ENCODE measurements at regions not wholly inside any gene's neighbourhood (a gene's known extent, or its start where the extent isn't known, plus 50 kb on each side); places are given as distances from the start of the nearest gene placed in this dataset.

DNA sequence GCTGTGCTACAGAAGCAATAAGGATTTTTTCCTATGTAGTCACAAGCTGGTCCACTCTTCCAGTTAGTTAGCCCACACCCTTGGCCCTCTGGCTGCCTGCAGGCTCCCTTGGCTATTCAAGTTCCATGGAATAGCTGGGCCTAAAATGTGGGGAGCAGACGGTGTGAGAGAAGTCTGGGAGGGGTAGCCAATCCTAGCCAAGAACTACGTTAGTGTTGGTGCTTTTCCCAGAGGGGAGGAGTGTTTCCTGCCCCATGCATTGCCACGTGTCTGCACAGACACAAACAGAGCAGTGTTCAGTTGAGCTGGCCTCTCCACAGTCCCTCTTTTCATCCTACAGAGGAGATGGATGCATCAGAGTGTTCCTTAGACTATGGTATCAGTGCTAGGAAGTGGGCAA is 59.0 kb upstream of the IPO9 start (continued):
- TF ChIP-seq CHD7 (IDR thresholded peaks at IDR 0.05; ENCODE audit: insufficient replicate concordance, low read length) (no peak), RBBP5 (IDR thresholded peaks at IDR 0.05; ENCODE audit: borderline replicate concordance, low read depth, low read length) (no peak), CHD2 (IDR thresholded peaks at IDR 0.05; ENCODE audit: low read length) (no peak), ZNF274 (IDR thresholded peaks at IDR 0.05; ENCODE audit: borderline replicate concordance, extremely low read depth, low read length) (no peak), KDM5A (IDR thresholded peaks at IDR 0.05; ENCODE audit: low read length) (no peak), SRF (IDR thresholded peaks at IDR 0.05; ENCODE audit: low read depth, low read length) (no peak), TAF7 (optimal IDR thresholded peaks at IDR 0.05; ENCODE audit: borderline replicate concordance, low read depth, low read length) (no peak), HDAC6 (IDR thresholded peaks at IDR 0.05; ENCODE audit: low read depth, low read length) (no peak)
- TF ChIP-seq, protein P1, sequence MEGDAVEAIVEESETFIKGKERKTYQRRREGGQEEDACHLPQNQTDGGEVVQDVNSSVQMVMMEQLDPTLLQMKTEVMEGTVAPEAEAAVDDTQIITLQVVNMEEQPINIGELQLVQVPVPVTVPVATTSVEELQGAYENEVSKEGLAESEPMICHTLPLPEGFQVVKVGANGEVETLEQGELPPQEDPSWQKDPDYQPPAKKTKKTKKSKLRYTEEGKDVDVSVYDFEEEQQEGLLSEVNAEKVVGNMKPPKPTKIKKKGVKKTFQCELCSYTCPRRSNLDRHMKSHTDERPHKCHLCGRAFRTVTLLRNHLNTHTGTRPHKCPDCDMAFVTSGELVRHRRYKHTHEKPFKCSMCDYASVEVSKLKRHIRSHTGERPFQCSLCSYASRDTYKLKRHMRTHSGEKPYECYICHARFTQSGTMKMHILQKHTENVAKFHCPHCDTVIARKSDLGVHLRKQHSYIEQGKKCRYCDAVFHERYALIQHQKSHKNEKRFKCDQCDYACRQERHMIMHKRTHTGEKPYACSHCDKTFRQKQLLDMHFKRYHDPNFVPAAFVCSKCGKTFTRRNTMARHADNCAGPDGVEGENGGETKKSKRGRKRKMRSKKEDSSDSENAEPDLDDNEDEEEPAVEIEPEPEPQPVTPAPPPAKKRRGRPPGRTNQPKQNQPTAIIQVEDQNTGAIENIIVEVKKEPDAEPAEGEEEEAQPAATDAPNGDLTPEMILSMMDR (IDR thresholded peaks at IDR 0.05; ENCODE audit: control extremely low read depth in 1 of 3, insufficient read depth in 1 of 3, low read depth in 1 of 3, low read length in 3 of 3): no peak

Measured in H1 (cell line).